Keratinocyte (primary cell): ENCODE measurements at regions not wholly inside any gene's neighbourhood (a gene's known extent, or its start where the extent isn't known, plus 50 kb on each side); places are given as distances from the start of the nearest gene placed in this dataset.

Source experiments
- CTCF ChIP-seq, 3 experiments: IDR thresholded peaks in 1 of 3; conservative IDR thresholded peaks in 1 of 3; optimal IDR thresholded peaks in 1 of 3; 2 replicates in 2 of 3; 3 replicates in 1 of 3; pipeline versions ENCODE3 to v1.5.1; 2011; ENCODE audit warnings: low read length in 3 of 3, mild to moderate bottlenecking in 3 of 3, moderate library complexity in 2 of 3, control low read depth in 1 of 3, inconsistent platforms in 1 of 3; ENCODE audit not compliant: insufficient read depth in 2 of 3; ENCODE audit errors: extremely low read depth in 1 of 3
- EZH2 ChIP-seq: IDR thresholded peaks from one replicate; pipeline ENCODE4 v1.6.1; 2012; ENCODE audit warnings: inconsistent platforms, mild to moderate bottlenecking, low read length, moderate library complexity

- no peak for TF ChIP-seq CTCF (optimal IDR thresholded peaks at IDR 0.05 in 1 of 3, IDR thresholded peaks at IDR 0.05 in 1 of 3, conservative IDR thresholded peaks at IDR 0.05 in 1 of 3; ENCODE audit: extremely low read depth in 1 of 3, insufficient read depth in 2 of 3, low read length in 3 of 3)
- TF ChIP-seq EZH2, result no peak
Observed at GRCh38 chr14:41380017-41380416, 226.7 kb upstream of the LRFN5 start.
